Osteoblast (primary cell): ENCODE measurements at regions not wholly inside any gene's neighbourhood (a gene's known extent, or its start where the extent isn't known, plus 50 kb on each side); places are given as distances from the start of the nearest gene placed in this dataset.
A peak's percentile ranks its signal among the peaks of the same experiment; 100 is the strongest.

Experiments
- DNase-seq: peaks from one replicate; pipeline ENCODE4 v3.0.0; 2011; ENCODE audit warnings: low spot score, mixed read lengths; ENCODE audit not compliant: insufficient read length; ENCODE audit errors: missing footprints
- H2AFZ ChIP-seq: 2 replicates; pipeline ENCODE4 v1.6.0; 2011; ENCODE audit warnings: mild to moderate bottlenecking, low read length
- H3K27ac ChIP-seq: 2 replicates; pipeline ENCODE4 v1.5.1; 2011; ENCODE audit warnings: mild to moderate bottlenecking, low read depth, low read length, moderate library complexity
- H3K27me3 ChIP-seq: 2 replicates; pipeline ENCODE4 v1.6.0; 2012; ENCODE audit warnings: mild to moderate bottlenecking, control low read depth, inconsistent platforms, low read length, moderate library complexity; ENCODE audit not compliant: insufficient read depth
- H3K36me3 ChIP-seq: 2 replicates; pipeline ENCODE4 v1.5.1; 2011; ENCODE audit warnings: mild to moderate bottlenecking, low read length, control low read depth, moderate library complexity; ENCODE audit not compliant: insufficient read depth
- H3K4me1 ChIP-seq: 2 replicates; pipeline ENCODE4 v1.5.1; 2011; ENCODE audit warnings: mild to moderate bottlenecking, low read length, control low read depth, moderate library complexity; ENCODE audit not compliant: insufficient read depth
- H3K4me2 ChIP-seq: 2 replicates; pipeline ENCODE4 v1.6.0; 2011; ENCODE audit warnings: mild to moderate bottlenecking, low read length; ENCODE audit not compliant: insufficient read depth
- H3K4me3 ChIP-seq: fragments of 200-600 bp; sonication (generic); 3 replicates; pipeline ENCODE4 v1.5.1; 2012; ENCODE audit warnings: mild to moderate bottlenecking, low read length, inconsistent platforms; ENCODE audit not compliant: insufficient read depth
- H3K79me2 ChIP-seq: 2 replicates; pipeline ENCODE4 v1.6.0; 2012; ENCODE audit warnings: mild to moderate bottlenecking, low read length, control low read depth, inconsistent platforms; ENCODE audit not compliant: insufficient read depth
- H3K9me3 ChIP-seq: 2 replicates; pipeline ENCODE4 v1.5.1; 2011; ENCODE audit warnings: low read depth, low read length, control low read depth
- H4K20me1 ChIP-seq: 2 replicates; pipeline ENCODE4 v1.6.0; 2012; ENCODE audit warnings: mild to moderate bottlenecking, low read length, control low read depth; ENCODE audit not compliant: insufficient read depth
- CTCF ChIP-seq: IDR thresholded peaks from 2 replicates; pipeline ENCODE4 v1.5.1; 2011; ENCODE audit warnings: mild to moderate bottlenecking, low read depth, low read length, moderate library complexity; ENCODE audit errors: extremely low read depth

GRCh38 chr2:155665704-155666103 is 666.8 kb downstream of the NR4A2 start:
- Histone ChIP-seq H3K4me1 (no peaks in the 10 kb centered on the region), H3K79me2 (no peaks in the 10 kb centered on the region), H3K9me3 (peaks cover 2% of the 10 kb centered on the region), H4K20me1 (no peaks in the 10 kb centered on the region), H3K36me3 (no peaks in the 10 kb centered on the region), H3K4me3 (no peak overlapping the region), H2AFZ (no peak overlapping the region), H3K27ac (no peak overlapping the region), H3K4me2 (no peak overlapping the region), H3K27me3 (no peaks in the 10 kb centered on the region)
- peak; percentile 39 for DNase-seq
- TF ChIP-seq CTCF: no peak

GRCh38 chr2:155663265-155663664 is 669.3 kb downstream of the NR4A2 start:
- Histone ChIP-seq H3K9me3 (peaks cover 2% of the 10 kb centered on the region), H4K20me1 (no peaks in the 10 kb centered on the region), H3K79me2 (no peaks in the 10 kb centered on the region), H3K4me1 (no peaks in the 10 kb centered on the region), H3K27ac (no peak overlapping the region), H3K4me2 (no peak overlapping the region), H3K27me3 (no peaks in the 10 kb centered on the region), H3K4me3 (no peak overlapping the region), H2AFZ (no peak overlapping the region), H3K36me3 (no peaks in the 10 kb centered on the region)
- TF ChIP-seq CTCF: no peak
- DNase-seq: no peak

- H3K4me3 ChIP-seq: no peak overlapping the region
- H3K4me2 ChIP-seq: no peak overlapping the region
- H3K36me3 ChIP-seq: no peaks in the 10 kb centered on the region
- peaks cover 2% of the 10 kb centered on the region for H3K9me3 ChIP-seq
- no peak overlapping the region for H2AFZ ChIP-seq
- no peak overlapping the region for H3K27ac ChIP-seq
- TF ChIP-seq CTCF: no peak
- H3K79me2 ChIP-seq: no peaks in the 10 kb centered on the region
- no peaks in the 10 kb centered on the region for H4K20me1 ChIP-seq
- H3K27me3 ChIP-seq: no peaks in the 10 kb centered on the region
- DNase-seq: no peak
- H3K4me1 ChIP-seq: no peaks in the 10 kb centered on the region
Observed at GRCh38 chr2:155662224-155662623, 670.3 kb downstream of the NR4A2 start.

- DNase-seq: no peak
- no peak for TF ChIP-seq CTCF
- Histone ChIP-seq H3K9me3 (peaks cover 2% of the 10 kb centered on the region), H3K36me3 (no peaks in the 10 kb centered on the region), H4K20me1 (no peaks in the 10 kb centered on the region), H3K4me3 (no peak overlapping the region), H3K4me1 (no peaks in the 10 kb centered on the region), H3K79me2 (no peaks in the 10 kb centered on the region), H3K4me2 (no peak overlapping the region), H2AFZ (no peak overlapping the region), H3K27ac (no peak overlapping the region), H3K27me3 (no peaks in the 10 kb centered on the region)
Observed at GRCh38 chr2:155653176-155653575, 679.3 kb downstream of the NR4A2 start.
